Fibroblast of skin of left quadriceps (primary cell): ENCODE measurements at regions not wholly inside any gene's neighbourhood (a gene's known extent, or its start where the extent isn't known, plus 50 kb on each side); places are given as distances from the start of the nearest gene placed in this dataset.
"Not testable (repeated sequence)": the region's sequence is repeated elsewhere in the genome, so short reads cannot be mapped to it uniquely, and the experiment has no call there.

Experiments
- DNase-seq, 2 experiments: peaks; one replicate each; pipeline ENCODE4 v3.0.0-alpha.2; 2013; ENCODE audit warnings: low read depth in 2 of 2

- DNase-seq = no peak
Measured at GRCh38 chr2:5609201-5609600, 83.0 kb upstream of the SOX11 start.

- no peak for DNase-seq
Measured at GRCh38 chr2:5612666-5613065, 79.5 kb upstream of the SOX11 start.

GRCh38 chr2:5616019-5616418, 76.2 kb upstream of the SOX11 start:
- DNase-seq = no peak

GRCh38 chr2:5617358-5617757, 74.8 kb upstream of the SOX11 start:
- no peak for DNase-seq

- no peak for DNase-seq
Measured at GRCh38 chr2:5617796-5618195, 74.4 kb upstream of the SOX11 start.

GRCh38 chr2:5618271-5618670, 73.9 kb upstream of the SOX11 start:
- no peak for DNase-seq

- not testable (repeated sequence) for DNase-seq
Measured at GRCh38 chr2:5625556-5626065, 66.6 kb upstream of the SOX11 start.

GRCh38 chr2:5628484-5628883, 63.7 kb upstream of the SOX11 start:
- not testable (repeated sequence) for DNase-seq

GRCh38 chr2:5629510-5629909, 62.7 kb upstream of the SOX11 start:
- not testable (repeated sequence) for DNase-seq

- DNase-seq = not testable (repeated sequence)
Measured at GRCh38 chr2:5637051-5637450, 55.1 kb upstream of the SOX11 start.
